Activated CD8-positive, alpha-beta memory T cell treated with anti-CD3 and anti-CD28 coated beads for 36 hours (primary cell): ENCODE measurements at regions not wholly inside any gene's neighbourhood (a gene's known extent, or its start where the extent isn't known, plus 50 kb on each side); places are given as distances from the start of the nearest gene placed in this dataset.
"Not testable (repeated sequence)": the region's sequence is repeated elsewhere in the genome, so short reads cannot be mapped to it uniquely, and the experiment has no call there.

Experiments used
- CTCF ChIA-PET: fragments of 350-600 bp; sonication (Branson Sonifier 250); formaldehyde crosslinking; loops from one replicate; lab custom pipeline; 2021; ENCODE audit warnings: antibody characterized with exemption; lab: Charles Lee
- POLR2A ChIA-PET: fragments of 350-600 bp; sonication (Branson Sonifier 250); formaldehyde crosslinking; loops from one replicate; lab custom pipeline; 2021; ENCODE audit warnings: antibody characterized with exemption; lab: Charles Lee

DNA sequence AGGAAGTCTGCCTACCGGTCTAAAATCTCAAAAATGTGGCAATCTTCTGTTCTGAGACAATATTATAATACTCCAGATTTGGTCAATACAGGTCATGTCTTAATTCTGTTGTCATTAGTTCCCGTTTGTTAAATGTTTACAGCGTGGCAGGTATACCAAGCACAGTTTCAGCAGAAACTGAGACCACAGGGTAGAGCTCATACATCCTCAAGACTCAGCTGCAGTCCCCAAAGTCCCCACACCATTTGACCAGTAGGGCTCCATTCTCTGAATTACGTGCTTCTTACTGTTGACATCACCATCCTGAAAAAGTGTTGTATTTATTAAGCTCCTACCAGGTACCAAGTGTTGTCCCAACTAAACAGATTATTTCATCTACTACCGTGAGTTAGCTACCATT lies 157.1 kb downstream of the MC4R start:
- POLR2A ChIA-PET = no interaction called here
- CTCF ChIA-PET = no interaction called here

DNA sequence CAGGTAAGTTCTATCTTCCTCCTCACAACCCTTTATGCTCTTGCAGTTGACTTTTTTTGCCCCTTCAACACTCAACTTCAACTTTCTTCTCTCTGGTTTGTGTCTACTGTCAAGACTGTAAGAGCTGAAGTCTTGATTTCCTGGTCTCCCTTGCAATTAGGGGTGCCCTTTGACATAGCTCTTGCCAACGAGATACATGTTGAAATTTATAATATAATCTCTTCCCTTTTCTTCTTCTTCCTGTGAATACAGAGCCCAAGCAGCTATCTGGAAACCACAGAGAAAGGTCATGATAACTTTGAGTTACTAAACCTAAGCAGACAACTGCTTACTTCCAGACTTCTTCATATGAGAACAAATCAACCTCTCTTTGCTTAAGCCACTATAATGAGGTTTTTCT lies 163.5 kb downstream of the MC4R start:
- ChIA-PET CTCF (no interaction called here), POLR2A (no interaction called here)

DNA sequence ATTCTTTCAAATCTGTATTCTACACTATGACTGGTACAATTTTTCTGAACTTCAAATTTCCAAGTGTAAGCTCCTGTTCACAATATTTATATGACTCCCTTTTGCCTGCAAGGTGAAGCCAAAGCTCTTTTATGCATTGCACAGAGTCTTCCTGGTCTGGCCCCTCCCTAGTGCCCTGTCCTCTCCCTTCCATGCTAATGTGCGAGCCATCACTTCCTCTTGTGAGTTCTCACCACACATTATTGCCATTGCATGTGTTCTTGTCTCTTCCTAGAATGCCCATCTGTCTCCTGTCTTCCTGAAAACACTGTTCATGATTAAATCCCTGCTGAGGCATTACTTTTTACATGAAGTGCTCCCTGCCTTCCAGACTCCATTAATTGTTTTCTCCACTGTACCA lies 169.9 kb downstream of the MC4R start:
- POLR2A ChIA-PET = no interaction called here
- CTCF ChIA-PET = no interaction called here

DNA sequence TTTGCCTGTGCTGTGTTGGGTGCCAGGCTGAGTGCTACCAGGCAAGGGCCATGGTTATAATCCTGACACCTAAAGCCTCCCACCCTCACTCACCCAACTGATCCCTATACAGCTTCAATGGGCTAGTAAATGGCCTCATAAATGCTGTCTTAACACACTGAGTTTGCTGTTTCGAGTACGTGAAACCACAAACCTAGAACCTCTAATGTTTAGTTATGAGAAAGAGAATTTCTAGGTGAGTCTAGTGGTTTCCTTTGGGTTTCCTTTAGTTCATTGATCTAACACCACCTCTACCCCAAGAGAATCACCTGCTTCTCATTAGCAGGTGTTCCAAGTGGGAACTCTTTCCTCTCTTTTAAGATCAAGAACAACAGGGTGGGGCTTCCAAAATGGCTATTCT lies 172.0 kb downstream of the MC4R start:
- ChIA-PET CTCF (no interaction called here), POLR2A (no interaction called here)

DNA sequence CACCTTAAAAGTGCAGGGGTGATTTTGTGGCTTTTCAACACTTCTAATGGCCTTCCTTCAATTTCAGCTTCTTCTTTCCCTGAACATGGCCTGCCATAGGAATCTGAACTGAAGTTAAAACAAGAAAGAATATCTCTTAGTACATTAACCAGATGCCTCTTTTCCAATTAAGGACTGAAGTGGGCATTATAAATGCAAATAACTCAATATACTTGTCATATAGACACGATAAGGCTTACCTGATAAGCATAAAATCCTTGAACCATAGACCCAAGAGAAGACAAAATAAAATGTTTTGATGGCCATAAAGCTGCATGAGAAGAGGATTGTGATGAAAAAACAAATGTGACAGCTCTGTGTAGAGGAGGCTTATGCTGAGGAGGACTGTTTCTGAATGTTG lies 173.1 kb downstream of the MC4R start:
- CTCF ChIA-PET = no interaction called here
- POLR2A ChIA-PET = no interaction called here

DNA sequence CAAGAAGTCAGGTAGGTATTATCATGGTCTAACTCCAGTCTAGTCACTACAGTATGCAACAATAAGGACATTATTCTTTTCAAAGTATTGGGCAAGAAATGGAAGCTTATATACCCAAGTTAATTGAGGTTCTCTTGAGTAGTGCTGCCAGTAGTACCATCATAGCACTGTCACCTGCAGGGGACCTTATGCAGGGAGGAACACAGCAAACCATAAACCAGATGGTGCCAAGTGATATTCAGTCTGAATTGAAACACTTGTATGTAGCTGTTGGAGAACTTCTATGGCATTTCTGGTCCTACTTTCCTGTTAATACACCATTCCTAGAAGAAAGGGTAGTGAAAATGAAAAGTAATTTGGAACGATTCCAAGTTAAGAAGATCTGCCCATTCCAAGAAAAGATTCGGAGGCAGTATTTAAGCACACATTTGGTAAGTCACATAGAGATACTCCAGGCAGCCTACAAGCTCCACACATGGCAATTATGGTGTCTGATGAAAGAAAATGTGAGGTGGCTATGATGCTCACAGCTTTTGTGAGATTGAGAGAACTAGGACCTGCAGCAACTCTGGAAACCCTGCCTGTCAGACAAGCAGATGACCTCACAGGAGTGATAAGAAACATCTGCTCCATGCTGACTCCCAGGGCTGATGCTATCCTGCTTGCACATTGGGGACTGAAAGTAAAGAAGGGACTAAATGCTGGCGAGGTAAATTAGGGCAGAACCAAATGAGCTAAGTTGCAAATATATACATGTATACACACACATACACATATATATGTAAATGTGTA lies 174.7 kb downstream of the MC4R start:
- POLR2A ChIA-PET = no interaction called here
- CTCF ChIA-PET = no interaction called here

DNA sequence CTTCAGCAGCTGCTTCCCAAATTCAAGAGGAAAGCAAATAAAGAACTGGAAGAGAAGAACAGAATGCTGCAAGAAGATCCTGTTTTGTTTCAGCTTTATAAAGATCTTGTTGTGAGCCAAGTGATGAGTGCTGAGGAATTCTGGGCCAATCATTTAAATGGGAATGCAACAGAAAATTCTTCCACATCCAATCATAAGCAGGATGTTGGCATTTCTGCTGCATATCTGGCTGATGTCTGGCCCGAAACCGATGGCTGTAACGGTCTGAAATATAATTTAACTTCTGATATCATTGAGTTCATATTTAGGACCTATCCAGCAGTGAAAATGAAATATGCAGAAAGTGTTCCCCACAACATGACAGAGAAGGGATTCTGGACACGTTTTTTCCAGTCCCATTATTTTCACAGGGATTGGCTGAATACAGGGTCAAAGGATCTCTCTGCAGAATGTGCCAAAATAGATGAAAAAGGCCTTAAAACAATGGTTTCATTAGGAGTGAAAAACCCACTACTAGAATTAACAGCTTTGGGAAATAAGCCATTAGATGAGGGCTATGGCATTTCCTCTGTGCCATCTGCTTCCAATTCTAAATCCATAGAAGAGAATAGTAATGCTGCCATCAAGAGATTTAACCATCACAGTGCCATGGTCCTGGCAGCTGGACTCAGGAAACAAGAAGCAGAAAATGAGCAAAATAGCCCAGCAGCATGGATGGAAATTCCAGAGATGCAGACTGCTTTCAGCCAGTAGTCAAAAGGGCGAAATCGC lies 175.6 kb downstream of the MC4R start:
- CTCF ChIA-PET = no interaction called here
- POLR2A ChIA-PET = no interaction called here

DNA sequence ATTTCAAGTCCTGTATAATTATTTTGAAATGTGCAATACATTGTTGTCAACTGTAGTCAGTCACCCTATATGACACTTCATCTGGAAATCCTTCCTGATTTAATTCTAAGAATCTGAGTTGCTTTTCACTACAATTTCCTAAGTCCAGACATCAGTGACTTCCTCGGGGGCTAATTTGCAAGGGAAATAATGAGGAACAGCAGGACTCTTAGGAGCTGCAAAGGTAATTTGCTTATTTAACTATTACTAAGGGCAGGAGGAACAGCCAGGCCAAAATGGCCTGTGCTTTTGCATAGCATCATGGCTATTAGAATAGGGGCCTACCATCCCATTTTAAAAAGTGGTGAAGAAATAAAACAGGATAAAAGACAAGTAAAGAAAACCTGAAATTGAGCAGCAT lies 178.8 kb downstream of the MC4R start:
- POLR2A ChIA-PET = no interaction called here
- CTCF ChIA-PET = no interaction called here

DNA sequence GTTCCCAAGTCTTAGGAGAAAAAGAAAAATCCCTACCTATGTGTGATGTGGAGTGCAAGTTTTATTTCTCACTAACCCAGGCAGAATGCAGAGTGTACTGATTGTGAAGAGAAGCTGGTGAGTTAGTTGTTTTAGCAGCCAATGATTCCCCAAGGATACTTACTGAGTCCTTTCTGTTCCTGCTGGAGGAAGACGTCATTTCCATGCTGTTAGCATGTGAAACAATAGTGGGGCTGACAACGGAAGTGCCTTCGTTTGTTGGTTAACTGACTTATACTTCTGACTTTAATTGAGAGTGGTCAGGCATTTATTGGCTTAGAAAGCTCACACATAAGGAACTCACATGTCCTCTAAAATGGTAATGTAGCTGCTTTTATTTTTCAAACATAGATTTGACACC lies 180.6 kb downstream of the MC4R start:
- ChIA-PET POLR2A (no interaction called here), CTCF (interaction anchor here (0.6 kb wide), 1 partner anchor 307 kb away, joined by 3 read pairs; no protein-coding TSS in a partner anchor)

DNA sequence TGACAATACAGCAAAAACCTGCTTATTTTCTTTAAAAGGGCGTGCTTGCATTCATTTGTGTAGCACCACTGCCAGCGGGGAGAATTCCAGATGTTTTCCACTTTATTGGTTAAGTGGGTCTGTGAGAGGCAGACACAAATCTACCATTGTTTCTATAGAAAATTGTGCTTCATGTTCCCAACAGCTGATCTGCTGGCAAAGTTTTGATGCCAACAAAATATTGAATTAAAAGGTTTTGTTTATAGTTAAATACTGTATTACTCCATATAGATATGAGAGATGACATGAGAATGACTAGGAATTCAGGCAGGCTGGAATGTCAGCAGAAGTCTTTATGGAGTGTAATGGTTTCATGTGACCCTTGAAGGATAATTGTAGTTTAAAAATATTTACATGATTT lies 182.7 kb downstream of the MC4R start:
- POLR2A ChIA-PET = no interaction called here
- CTCF ChIA-PET = interaction anchor here (0.9 kb wide), 1 partner anchor 22 kb away, joined by 3 read pairs; no protein-coding TSS in a partner anchor

DNA sequence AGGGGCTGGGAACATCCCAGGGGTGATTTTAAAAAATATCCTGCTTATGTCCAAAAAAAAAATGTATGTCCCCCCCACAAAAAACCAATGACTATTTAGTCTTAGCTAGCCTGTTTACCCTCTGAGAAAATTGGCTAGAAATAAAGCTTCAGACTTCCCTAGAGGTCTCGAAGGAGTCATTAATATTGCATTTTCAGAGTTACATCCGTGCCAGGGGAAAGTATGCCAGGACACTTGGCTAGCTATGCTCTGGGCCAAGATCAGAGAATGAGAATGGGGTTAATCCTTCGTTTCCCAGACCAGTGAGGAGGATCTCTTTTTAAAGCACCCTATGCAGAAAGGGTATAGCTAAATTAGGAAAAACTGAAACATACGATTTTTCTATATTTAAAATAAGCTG lies 183.6 kb downstream of the MC4R start:
- CTCF ChIA-PET = no interaction called here

DNA sequence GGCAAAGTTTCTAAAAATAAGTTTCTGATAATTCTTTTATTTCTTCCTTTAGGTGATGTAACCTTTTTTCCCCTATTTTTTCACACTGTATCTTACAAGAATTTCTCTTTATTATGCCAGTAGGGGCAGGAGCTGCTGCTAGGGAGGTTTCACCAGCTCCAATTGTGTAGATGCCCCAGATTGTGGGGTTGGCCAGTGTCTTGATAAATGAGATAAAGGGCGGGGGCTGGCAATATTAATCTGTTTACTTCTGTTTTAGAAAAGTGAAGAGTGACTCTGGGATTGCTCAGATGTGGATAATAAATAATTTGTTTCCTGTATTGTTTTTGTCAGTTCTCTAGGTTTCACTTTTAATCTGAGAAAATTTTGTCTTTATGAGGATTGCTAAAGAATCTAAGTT lies 190.4 kb downstream of the MC4R start:
- POLR2A ChIA-PET = interaction anchor here (0.6 kb wide), 1 partner anchor 269 kb away, joined by 3 read pairs; no protein-coding TSS in a partner anchor
- CTCF ChIA-PET = no interaction called here

More for the DNA sequence above, 183.6 kb downstream of the MC4R start:
- POLR2A ChIA-PET = no interaction called here

DNA sequence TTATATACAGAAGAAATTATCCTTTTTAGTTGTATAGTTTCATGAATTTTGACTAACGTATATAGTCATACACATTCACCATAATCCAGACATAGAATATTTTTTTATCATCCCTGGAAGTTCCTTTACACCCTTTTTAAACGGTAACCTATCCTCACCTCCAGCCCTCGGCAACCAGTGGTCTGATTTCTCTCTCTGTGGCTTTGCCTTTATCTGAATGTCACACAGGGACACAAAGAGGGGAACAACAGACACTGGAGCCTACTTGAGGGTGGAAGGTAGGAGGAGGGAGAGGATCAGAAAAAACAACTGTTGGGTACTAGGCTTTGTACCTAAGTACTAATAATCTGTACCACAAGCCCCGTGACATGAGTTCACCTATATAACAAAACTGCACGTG lies 191.9 kb downstream of the MC4R start:
- ChIA-PET CTCF (no interaction called here), POLR2A (no interaction called here)

DNA sequence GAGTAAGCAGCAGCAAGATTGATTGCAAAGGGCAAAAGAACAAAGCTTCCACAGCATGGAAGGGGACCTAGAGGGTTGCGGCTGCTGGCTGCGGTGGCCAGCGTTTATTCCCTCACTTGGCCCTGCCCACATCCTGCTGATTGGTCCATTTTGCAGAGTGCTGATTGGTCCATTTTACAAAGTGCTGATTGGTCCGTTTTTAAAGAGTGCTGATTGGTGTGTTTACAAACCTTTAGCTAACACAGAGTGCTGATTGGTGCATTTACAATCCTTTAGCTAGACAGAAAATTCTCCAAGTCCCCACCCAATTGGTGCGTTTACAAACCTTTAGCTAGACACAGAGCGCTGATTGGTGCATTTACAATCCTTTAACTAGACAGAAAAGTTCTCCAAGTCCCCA lies 194.4 kb downstream of the MC4R start:
- POLR2A ChIA-PET, CTCF ChIA-PET: not testable (repeated sequence)

DNA sequence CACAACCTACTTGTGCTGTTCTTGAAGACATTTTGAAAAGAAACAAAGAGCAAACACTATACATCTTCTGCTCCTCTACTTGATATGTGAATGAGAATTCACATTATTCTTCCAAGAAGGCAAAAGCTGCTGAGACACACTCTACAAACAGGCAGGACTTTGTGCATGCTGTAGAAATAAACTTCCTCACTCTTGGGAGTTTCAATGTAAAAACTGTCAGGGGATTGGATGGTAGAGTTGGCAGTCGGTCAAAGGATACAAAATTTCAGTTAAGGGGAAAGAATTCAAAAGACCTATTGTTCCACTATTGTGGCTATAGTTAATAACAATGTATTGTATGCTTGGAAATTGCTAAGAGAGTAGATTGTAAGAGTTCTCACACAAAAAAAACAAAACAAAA lies 196.3 kb downstream of the MC4R start:
- ChIA-PET POLR2A (no interaction called here), CTCF (no interaction called here)

DNA sequence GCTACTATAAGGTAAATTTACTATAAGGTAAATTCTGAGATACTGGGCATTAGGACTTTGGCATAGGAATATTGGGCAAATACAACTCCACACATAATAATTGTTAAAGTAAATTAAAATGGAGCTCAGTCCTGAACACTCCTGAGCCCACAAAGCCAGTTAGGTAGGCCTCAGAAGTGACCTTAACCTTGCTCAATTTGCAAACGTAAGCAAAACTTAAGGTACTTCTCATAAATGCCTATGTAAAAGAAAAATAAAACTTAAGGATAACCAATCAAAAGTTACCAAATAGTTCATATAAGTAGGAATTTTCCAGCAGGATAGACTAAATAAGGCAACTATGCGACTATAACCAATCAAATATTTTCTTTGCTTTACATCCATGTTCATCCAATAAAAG lies 197.7 kb downstream of the MC4R start:
- ChIA-PET CTCF (no interaction called here), POLR2A (no interaction called here)

DNA sequence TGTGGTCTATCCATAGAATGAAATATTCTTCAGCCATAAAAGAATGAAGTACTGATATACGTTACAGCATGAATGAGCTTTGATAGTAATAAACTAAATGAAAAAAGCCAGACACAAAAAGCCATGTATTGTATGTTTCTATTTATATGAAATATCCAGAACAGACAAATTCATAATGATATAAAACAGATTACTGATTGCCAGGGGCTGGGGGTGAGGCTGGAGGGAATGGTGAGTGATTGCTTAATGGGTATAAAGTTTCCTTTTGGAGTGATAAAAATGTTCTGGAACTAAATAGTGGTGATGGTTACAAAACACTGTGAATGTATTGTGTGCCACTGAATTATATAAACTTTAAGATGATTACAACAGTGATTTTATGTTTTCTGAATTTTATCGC lies 200.5 kb downstream of the MC4R start:
- CTCF ChIA-PET = no interaction called here
- POLR2A ChIA-PET = no interaction called here

DNA sequence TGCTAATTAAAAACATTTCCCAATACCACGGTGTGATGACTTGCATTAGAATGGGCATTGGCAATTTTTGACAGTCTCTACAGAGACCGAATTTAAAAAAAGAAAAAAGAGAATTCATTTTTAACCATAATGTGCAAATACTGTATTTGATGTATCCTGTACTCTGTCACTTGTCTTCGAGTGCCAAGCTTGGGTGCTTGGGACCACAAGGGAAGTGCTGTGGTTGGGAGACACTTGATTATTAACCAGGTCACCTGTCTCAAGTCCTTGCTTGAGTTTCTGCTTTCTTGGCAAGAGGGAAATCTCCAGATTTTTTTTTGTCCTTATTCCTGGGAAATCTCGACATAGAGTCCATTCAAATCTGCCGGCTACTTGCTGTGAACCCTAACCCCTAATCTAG lies 209.0 kb downstream of the MC4R start:
- ChIA-PET POLR2A (no interaction called here), CTCF (no interaction called here)

DNA sequence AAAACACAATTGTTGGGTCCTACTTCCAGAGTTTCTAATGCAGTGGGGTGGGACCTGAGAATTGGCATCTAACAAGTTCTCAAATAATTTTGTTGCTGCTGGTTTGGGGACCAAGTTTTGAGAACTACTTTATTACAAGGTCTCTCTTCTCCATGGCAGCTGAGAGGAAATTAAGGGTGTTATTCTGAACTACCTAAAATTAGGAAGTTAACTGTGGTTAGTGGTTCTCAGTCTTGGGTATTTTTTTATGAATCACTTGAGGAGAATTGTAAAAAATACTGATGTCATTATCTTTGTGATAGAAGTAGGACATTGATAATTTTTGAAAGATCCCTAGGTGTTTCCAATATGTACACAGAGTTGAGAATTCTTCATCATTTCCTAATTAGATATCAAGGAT lies 210.2 kb downstream of the MC4R start:
- ChIA-PET POLR2A (no interaction called here), CTCF (no interaction called here)

DNA sequence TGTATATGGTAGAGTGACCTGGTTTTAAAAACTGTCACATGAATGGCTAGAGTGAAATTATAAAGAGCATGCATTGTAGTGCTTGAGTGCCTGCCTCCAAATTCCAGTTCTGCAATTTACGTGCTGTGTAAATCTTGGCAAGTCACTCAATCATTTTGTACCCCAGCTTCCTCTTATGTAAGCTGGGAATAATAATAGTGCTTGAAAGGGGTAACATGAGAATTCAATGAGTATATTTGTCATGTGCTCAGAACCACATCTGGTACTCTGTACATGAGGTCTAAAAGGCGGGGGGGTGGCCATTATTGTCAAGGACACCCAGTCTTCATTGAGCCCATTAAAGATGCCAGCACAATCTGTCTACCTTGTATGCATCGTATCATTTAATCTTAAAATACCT lies 214.8 kb downstream of the MC4R start:
- POLR2A ChIA-PET = no interaction called here

DNA sequence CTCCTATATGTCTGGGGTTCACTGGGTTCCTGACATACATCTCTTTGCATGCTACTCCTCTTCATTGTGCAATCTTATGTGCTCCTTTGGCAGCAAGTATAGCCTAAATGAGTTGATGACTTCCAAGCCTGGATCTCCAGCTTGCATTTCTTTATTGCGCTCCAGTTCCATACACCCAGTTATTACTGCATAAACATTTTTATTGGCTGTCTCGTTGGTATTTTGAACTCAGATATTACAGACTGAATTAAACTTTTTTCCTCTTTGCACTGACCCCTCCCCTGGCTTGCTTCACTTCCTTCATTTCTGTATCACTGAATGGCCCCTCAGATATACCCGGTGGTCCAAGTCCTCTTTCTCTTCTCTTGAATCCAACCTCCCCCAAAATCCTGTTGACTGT lies 219.2 kb downstream of the MC4R start:
- ChIA-PET CTCF (interaction anchor here (0.7 kb wide), 2 partner anchors 109 to 1442 kb away, joined by 3 to 4 read pairs; no protein-coding TSS in a partner anchor), POLR2A (no interaction called here)

More for the DNA sequence above, 214.8 kb downstream of the MC4R start:
- CTCF ChIA-PET = no interaction called here
